GM19372 (cell line): ENCODE measurements at regions not wholly inside any gene's neighbourhood (a gene's known extent, or its start where the extent isn't known, plus 50 kb on each side); places are given as distances from the start of the nearest gene placed in this dataset.

Experiments used
- ATAC-seq: cut with Tn5 transposase; IDR thresholded peaks from one replicate; pipeline ENCODE4 v1.9.1; 2021; ENCODE audit warnings: mild to moderate bottlenecking, low read depth, moderate library complexity; ENCODE audit not compliant: unreplicated experiment

GRCh38 chr5:167949435-167949834, 342.0 kb upstream of the WWC1 start:
- no peak for ATAC-seq

GRCh38 chr5:167950126-167950721, 341.2 kb upstream of the WWC1 start:
- ATAC-seq, result no peak

GRCh38 chr5:167951116-167951515, 340.3 kb upstream of the WWC1 start:
- no peak for ATAC-seq

- no peak for ATAC-seq
Measured at GRCh38 chr5:167952278-167952995, 339.0 kb upstream of the WWC1 start.

- ATAC-seq, result no peak
Measured at GRCh38 chr5:167953151-167953798, 338.2 kb upstream of the WWC1 start.

GRCh38 chr5:167961731-167962130, 329.7 kb upstream of the WWC1 start:
- no peak for ATAC-seq

GRCh38 chr5:167964529-167964928, 326.9 kb upstream of the WWC1 start:
- ATAC-seq, result no peak

GRCh38 chr5:167965710-167966109, 325.7 kb upstream of the WWC1 start:
- no peak for ATAC-seq

- no peak for ATAC-seq
Measured at GRCh38 chr5:167966979-167967378, 324.5 kb upstream of the WWC1 start.

- ATAC-seq, result no peak
Measured at GRCh38 chr5:167967494-167968177, 323.8 kb upstream of the WWC1 start.

GRCh38 chr5:167968837-167969236, 322.6 kb upstream of the WWC1 start:
- ATAC-seq, result no peak

GRCh38 chr5:167969998-167970397, 321.4 kb upstream of the WWC1 start:
- no peak for ATAC-seq

GRCh38 chr5:167971706-167972105, 319.7 kb upstream of the WWC1 start:
- ATAC-seq, result no peak

GRCh38 chr5:167973126-167973525, 318.3 kb upstream of the WWC1 start:
- ATAC-seq, result no peak

- ATAC-seq, result no peak
Measured at GRCh38 chr5:167984951-167985350, 306.5 kb upstream of the WWC1 start.

- no peak for ATAC-seq
Measured at GRCh38 chr5:167985373-167985772, 306.1 kb upstream of the WWC1 start.

GRCh38 chr5:167987490-167988280, 303.8 kb upstream of the WWC1 start:
- no peak for ATAC-seq

GRCh38 chr5:167992868-167993267, 298.6 kb upstream of the WWC1 start:
- no peak for ATAC-seq

- ATAC-seq, result no peak
Measured at GRCh38 chr5:167993771-167994170, 297.7 kb upstream of the WWC1 start.

GRCh38 chr5:167995844-167996425, 295.5 kb upstream of the WWC1 start:
- ATAC-seq, result no peak
